ENCODE measurements at regions not wholly inside any gene's neighbourhood (a gene's known extent, or its start where the extent isn't known, plus 50 kb on each side); places are given as distances from the start of the nearest gene placed in this dataset.

DNA sequence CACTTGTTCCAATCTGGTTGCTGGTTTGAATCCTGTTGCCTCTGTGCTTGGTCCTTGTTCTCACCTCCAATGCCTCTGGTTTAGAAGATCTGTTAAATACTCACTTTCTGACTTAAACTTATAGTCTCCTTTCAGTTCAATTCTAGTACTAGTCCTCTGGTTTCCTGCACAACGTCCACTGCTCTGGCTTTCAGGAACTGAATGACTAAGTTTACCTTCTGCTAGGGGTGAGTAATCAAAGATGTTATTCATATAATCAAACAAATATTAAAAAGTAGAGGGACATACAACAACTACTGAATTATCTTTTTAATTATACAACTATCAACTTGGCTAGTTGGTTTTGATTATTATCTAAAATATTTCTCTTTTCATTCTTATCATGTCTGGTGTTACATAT lies 496.4 kb upstream of the TOM1L1 start:
- Histone ChIP-seq H3K27ac (ENCODE audit: low read length) (no peak overlapping the region), H3K4me1 (ENCODE audit: control insufficient read depth, insufficient read depth, low read length) (no peaks in the 10 kb centered on the region), H3K4me3 (ENCODE audit: low read length) (no peak overlapping the region), H3K27me3 (ENCODE audit: control insufficient read depth, insufficient read depth, low read length) (no peaks in the 10 kb centered on the region), H3K9me3 (ENCODE audit: control insufficient read depth, low read depth, low read length) (no peaks in the 10 kb centered on the region), H3K36me3 (ENCODE audit: control insufficient read depth, insufficient read depth, low read length) (no peaks in the 10 kb centered on the region)
- no peak for DNase-seq
- 25% methylated on average over 1 of the region's 1 CpG for WGBS (ENCODE audit: insufficient coverage, low lambda C conversion rate)

DNA sequence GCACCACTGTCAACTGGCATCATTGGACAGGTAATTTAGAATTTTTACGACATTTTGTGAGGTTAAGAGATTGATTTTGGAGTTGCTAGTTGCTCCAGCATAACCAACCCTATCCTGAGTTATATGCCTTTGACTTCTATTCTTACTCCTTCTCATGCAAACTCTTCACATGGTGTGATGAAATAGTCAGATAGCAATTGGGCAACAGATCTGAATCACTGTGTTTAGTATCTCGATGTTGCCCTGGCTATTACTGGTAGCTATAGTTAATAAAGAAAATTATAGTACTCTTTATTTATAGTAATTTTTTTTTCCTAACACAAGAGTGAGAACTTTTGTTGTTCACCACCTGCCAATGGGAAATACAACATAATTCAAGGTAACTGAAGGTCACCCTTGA lies 494.8 kb upstream of the TOM1L1 start:
- 100% methylated on average over 1 of the region's 2 CpGs for WGBS (ENCODE audit: insufficient coverage, low lambda C conversion rate)
- no peaks in the 10 kb centered on the region for H3K27me3 ChIP-seq (ENCODE audit: control insufficient read depth, insufficient read depth, low read length)
- H3K36me3 ChIP-seq (ENCODE audit: control insufficient read depth, insufficient read depth, low read length): no peaks in the 10 kb centered on the region
- H3K9me3 ChIP-seq (ENCODE audit: control insufficient read depth, low read depth, low read length): no peaks in the 10 kb centered on the region
- H3K4me3 ChIP-seq (ENCODE audit: low read length): no peak overlapping the region
- no peaks in the 10 kb centered on the region for H3K4me1 ChIP-seq (ENCODE audit: control insufficient read depth, insufficient read depth, low read length)
- no peak for DNase-seq
- H3K27ac ChIP-seq (ENCODE audit: low read length): no peak overlapping the region

DNA sequence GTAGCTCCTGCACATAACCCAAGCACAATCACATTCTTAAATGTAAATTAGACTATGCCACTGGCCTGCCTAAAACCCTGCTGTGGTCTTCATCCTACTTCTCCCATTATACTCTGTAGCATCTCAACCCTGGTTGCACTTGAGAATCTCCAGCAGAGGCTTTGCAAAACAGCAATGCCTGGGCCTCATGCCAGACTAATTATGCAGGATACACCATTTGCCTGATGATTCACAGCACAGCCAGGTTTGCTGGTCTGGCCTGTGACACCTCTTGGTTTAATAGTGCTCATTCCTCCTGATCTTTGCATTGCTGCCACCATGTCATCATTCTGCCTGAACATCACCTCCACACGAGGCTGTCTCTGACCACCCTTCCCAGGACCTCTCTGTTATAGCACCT lies 491.9 kb upstream of the TOM1L1 start:
- 40% methylated on average over 1 of the region's 1 CpG for WGBS (ENCODE audit: insufficient coverage, low lambda C conversion rate)
- H3K9me3 ChIP-seq (ENCODE audit: control insufficient read depth, low read depth, low read length): no peaks in the 10 kb centered on the region
- no peaks in the 10 kb centered on the region for H3K36me3 ChIP-seq (ENCODE audit: control insufficient read depth, insufficient read depth, low read length)
- no peak overlapping the region for H3K27ac ChIP-seq (ENCODE audit: low read length)
- no peaks in the 10 kb centered on the region for H3K27me3 ChIP-seq (ENCODE audit: control insufficient read depth, insufficient read depth, low read length)
- H3K4me1 ChIP-seq (ENCODE audit: control insufficient read depth, insufficient read depth, low read length): no peaks in the 10 kb centered on the region
- no peak overlapping the region for H3K4me3 ChIP-seq (ENCODE audit: low read length)
- DNase-seq: no peak

DNA sequence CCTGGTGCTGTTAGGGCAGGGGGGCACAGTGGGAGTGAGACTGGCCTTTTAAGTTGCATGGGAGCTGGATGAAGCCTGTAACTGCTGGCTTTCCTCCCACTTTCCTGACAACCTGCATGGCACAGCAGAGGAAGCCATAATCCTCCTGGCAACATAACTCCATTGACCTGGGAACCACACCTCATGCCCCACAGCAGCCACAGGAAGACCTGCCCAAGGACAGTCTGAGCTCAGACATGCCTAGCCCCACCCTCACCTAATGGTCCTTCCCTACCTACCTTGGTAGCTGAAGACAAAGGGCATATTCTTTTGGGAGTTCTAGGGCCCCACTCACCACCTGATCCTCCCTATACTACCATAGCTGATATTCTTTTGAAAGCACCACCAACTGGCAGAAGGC lies 482.2 kb upstream of the TOM1L1 start:
- DNase-seq: no peak
- Histone ChIP-seq H3K4me3 (ENCODE audit: low read length) (no peak overlapping the region), H3K9me3 (ENCODE audit: control insufficient read depth, low read depth, low read length) (peaks cover 4% of the 10 kb centered on the region), H3K27me3 (ENCODE audit: control insufficient read depth, insufficient read depth, low read length) (no peaks in the 10 kb centered on the region), H3K4me1 (ENCODE audit: control insufficient read depth, insufficient read depth, low read length) (no peaks in the 10 kb centered on the region), H3K36me3 (ENCODE audit: control insufficient read depth, insufficient read depth, low read length) (no peaks in the 10 kb centered on the region), H3K27ac (ENCODE audit: low read length) (no peak overlapping the region)

DNA sequence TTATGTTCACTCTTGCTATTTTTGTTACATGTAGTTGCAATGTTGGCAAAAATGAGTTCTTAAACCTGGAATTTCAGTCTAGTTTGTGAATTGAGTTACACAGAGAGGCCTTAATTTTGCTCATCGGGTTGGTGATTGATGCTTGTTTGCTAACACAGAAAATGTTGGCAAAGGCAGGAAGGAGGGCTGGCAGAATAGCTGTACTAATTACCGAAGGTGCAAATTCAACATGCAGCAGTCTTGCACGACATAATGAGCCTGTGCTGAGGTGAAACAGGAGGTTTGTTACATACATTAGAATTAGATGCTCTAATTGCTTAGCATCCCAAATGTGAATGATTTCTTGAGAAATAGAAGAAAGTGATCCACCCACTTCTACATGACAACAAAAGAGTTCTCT lies 475.0 kb upstream of the TOM1L1 start:
- no peak for DNase-seq
- Histone ChIP-seq H3K4me3 (ENCODE audit: low read length) (no peak overlapping the region), H3K9me3 (ENCODE audit: control insufficient read depth, low read depth, low read length) (no peaks in the 10 kb centered on the region), H3K36me3 (ENCODE audit: control insufficient read depth, insufficient read depth, low read length) (no peaks in the 10 kb centered on the region), H3K27me3 (ENCODE audit: control insufficient read depth, insufficient read depth, low read length) (no peaks in the 10 kb centered on the region), H3K4me1 (ENCODE audit: control insufficient read depth, insufficient read depth, low read length) (no peaks in the 10 kb centered on the region), H3K27ac (ENCODE audit: low read length) (no peak overlapping the region)
- no CpG with 5 or more reads among the region's 3 CpGs for WGBS (ENCODE audit: insufficient coverage, low lambda C conversion rate)

DNA sequence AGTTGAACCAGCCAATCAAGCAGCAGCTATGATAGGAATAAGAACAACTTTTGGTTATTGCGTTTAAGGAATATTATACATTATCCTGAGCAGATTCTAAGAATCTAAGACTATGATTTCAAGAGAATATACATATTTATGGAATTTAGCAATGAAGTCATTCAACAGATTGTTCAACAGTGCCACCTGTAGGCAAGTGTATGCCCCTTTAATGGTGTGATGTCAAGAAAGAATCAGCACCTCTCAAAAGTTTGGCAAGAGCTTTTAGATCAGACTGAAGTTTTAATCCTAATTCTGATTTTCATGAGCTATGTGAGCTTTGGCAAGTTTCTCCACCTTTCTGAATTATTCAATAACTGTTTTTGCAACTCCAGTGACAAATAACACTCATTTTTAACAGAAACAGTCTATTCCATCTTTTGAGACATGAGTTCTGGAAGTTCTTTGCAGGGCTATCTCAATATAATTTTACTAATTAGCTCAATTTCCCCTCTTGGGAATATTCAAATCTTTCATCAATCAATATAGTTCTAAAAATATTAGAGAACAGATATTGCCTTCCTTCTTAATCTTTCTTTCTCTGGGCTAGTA lies 474.3 kb upstream of the TOM1L1 start:
- no peak for DNase-seq
- no peak overlapping the region for H3K27ac ChIP-seq (ENCODE audit: low read length)

DNA sequence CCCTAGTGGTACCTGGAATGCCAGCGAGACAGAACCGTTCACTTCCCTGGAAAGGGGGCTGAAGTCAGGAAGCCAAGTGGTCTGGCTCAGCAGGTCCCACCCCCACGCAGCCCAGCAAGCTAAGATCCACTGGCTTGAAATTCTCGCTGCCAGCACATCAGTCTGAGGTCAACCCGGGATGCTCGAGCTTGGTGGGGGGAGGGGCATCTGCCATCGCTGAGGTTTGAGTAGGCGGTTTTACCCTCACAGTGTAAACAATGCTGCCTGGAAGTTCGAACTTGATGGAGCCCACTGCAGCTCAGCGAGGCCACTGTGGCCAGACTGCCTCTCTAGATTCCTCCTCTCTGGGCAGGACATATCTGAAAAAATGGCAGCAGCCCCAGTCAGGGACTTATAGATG lies 464.7 kb upstream of the TOM1L1 start:
- no peak overlapping the region for H3K27ac ChIP-seq (ENCODE audit: low read length)
- no peaks in the 10 kb centered on the region for H3K9me3 ChIP-seq (ENCODE audit: control insufficient read depth, low read depth, low read length)
- no peaks in the 10 kb centered on the region for H3K27me3 ChIP-seq (ENCODE audit: control insufficient read depth, insufficient read depth, low read length)
- no CpG with 5 or more reads among the region's 10 CpGs for WGBS (ENCODE audit: insufficient coverage, low lambda C conversion rate)
- no peaks in the 10 kb centered on the region for H3K36me3 ChIP-seq (ENCODE audit: control insufficient read depth, insufficient read depth, low read length)
- H3K4me1 ChIP-seq (ENCODE audit: control insufficient read depth, insufficient read depth, low read length): no peaks in the 10 kb centered on the region
- DNase-seq: no peak
- H3K4me3 ChIP-seq (ENCODE audit: low read length): no peak overlapping the region

More for the DNA sequence above, 474.3 kb upstream of the TOM1L1 start:
- Histone ChIP-seq H3K36me3 (ENCODE audit: control insufficient read depth, insufficient read depth, low read length) (no peaks in the 10 kb centered on the region), H3K4me3 (ENCODE audit: low read length) (no peak overlapping the region), H3K4me1 (ENCODE audit: control insufficient read depth, insufficient read depth, low read length) (no peaks in the 10 kb centered on the region), H3K27me3 (ENCODE audit: control insufficient read depth, insufficient read depth, low read length) (no peaks in the 10 kb centered on the region), H3K9me3 (ENCODE audit: control insufficient read depth, low read depth, low read length) (no peaks in the 10 kb centered on the region)
- no CpG with 5 or more reads among the region's 1 CpG for WGBS (ENCODE audit: insufficient coverage, low lambda C conversion rate)

DNA sequence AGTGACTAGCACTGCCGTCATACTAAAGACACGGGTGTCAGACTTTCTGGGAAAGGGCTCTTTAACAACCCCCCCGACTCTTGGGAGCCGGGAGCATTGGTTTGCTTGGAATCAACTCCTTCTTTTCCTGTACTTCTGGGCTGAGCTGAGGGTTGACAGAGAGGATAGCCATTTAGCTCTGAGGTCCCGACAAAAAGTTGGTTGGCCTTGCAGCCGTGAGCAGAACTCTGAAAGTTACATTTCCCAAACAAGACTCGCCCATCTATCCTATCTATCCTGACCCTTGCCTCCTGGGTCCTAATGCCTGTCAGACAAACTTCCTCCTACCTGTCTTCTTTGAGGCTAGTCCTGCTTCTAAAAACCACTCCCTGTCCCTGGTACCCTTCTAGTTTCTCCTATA lies 460.8 kb upstream of the TOM1L1 start:
- Histone ChIP-seq H3K4me1 (ENCODE audit: control insufficient read depth, insufficient read depth, low read length) (no peaks in the 10 kb centered on the region), H3K4me3 (ENCODE audit: low read length) (no peak overlapping the region), H3K36me3 (ENCODE audit: control insufficient read depth, insufficient read depth, low read length) (no peaks in the 10 kb centered on the region), H3K9me3 (ENCODE audit: control insufficient read depth, low read depth, low read length) (no peaks in the 10 kb centered on the region), H3K27ac (ENCODE audit: low read length) (no peak overlapping the region), H3K27me3 (ENCODE audit: control insufficient read depth, insufficient read depth, low read length) (no peaks in the 10 kb centered on the region)
- DNase-seq: no peak
- 71% methylated on average over 1 of the region's 7 CpGs for WGBS (ENCODE audit: insufficient coverage, low lambda C conversion rate)

DNA sequence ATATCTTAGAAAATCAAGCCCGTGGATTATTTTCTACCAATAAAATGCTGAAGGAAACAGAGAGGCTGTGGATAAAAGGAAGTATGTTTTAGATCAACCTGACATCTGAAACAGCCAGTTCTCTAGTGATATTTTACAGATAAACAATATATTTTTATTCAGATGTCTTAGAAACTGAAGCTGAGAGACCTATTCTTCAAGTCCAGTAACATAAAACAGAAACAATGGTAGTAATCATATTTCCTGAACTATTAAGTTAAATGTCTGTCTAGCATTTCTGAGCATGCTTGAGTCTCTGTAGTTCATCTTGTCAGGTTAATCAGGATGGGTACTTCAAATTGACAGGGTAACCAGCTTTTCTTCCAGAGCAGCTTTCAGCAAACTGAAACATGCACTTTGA lies 449.6 kb upstream of the TOM1L1 start:
- Histone ChIP-seq H3K27ac (ENCODE audit: low read length) (no peak overlapping the region), H3K4me1 (ENCODE audit: control insufficient read depth, insufficient read depth, low read length) (no peaks in the 10 kb centered on the region), H3K4me3 (ENCODE audit: low read length) (no peak overlapping the region), H3K36me3 (ENCODE audit: control insufficient read depth, insufficient read depth, low read length) (no peaks in the 10 kb centered on the region), H3K27me3 (ENCODE audit: control insufficient read depth, insufficient read depth, low read length) (no peaks in the 10 kb centered on the region), H3K9me3 (ENCODE audit: control insufficient read depth, low read depth, low read length) (peaks cover 2% of the 10 kb centered on the region)
- no peak for DNase-seq
- WGBS (ENCODE audit: insufficient coverage, low lambda C conversion rate): no CpG with 5 or more reads among the region's 1 CpG

DNA sequence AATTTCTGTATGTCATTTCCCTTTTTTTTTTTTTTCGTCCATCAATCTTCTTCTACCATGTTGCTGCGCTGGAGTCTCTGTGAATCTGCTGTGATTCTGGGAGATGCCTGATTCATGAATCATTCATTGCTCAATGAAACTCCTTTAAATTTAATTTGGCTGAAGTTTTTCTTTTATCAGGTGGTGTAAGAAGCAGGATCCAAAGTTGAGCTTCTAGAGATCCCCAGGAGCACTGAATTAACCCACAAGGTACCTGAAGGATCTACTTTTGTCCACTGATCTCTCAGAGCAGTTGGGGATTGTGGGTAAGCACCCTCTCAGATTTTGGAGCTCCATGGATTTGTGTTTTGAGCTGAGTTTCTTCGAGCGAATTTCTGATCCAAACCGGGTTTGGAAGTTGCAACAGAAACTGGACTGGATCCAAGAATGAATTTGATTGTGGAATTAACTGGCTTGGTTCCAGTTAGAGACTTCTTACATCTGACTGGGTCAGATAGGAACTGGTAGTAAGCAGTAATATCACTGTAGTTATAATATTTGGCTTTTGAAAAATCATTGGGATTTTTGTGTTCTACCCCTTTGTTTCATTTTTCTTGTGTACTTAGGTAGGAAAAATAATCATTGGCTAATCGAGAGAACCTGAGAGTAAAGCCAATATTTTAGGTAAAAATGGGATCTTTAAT lies 447.8 kb upstream of the TOM1L1 start:
- H3K9me3 ChIP-seq (ENCODE audit: control insufficient read depth, low read depth, low read length): peaks cover 5% of the 10 kb centered on the region
- no peak overlapping the region for H3K27ac ChIP-seq (ENCODE audit: low read length)
- H3K36me3 ChIP-seq (ENCODE audit: control insufficient read depth, insufficient read depth, low read length): no peaks in the 10 kb centered on the region
- H3K4me1 ChIP-seq (ENCODE audit: control insufficient read depth, insufficient read depth, low read length): no peaks in the 10 kb centered on the region
- H3K4me3 ChIP-seq (ENCODE audit: low read length): no peak overlapping the region
- no peak for DNase-seq
- 100% methylated on average over 1 of the region's 6 CpGs for WGBS (ENCODE audit: insufficient coverage, low lambda C conversion rate)
- no peaks in the 10 kb centered on the region for H3K27me3 ChIP-seq (ENCODE audit: control insufficient read depth, insufficient read depth, low read length)

DNA sequence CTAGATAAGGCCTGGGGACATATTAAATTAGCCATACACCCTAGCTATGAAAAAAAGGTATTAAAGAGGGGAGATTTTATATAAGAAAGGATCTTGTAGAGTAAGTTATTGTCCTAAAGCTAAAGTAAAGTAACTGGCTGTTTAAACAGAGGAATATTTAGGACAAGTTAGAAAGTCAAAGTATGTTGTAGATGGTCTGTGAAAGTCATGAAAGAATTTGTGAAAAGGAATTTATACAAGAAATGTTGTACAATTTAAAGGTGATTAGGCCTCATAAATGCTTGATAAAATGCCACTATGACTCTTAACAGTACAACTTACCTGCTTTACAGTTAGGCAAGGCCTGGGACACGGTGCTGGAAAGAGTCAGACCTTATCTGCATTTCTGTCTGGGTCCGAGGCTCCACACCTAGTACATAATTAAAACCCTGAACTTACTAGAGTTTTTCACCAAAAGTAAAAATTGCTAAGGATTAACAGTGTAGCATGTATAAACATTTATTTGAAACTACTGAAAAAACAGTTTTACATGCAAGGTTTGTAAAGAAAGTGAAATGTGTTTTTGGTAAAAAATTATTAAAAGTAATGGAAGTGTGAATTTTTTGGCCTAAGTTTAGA lies 445.3 kb upstream of the TOM1L1 start:
- Histone ChIP-seq H3K36me3 (ENCODE audit: control insufficient read depth, insufficient read depth, low read length) (no peaks in the 10 kb centered on the region), H3K4me3 (ENCODE audit: low read length) (no peak overlapping the region), H3K9me3 (ENCODE audit: control insufficient read depth, low read depth, low read length) (peaks cover 5% of the 10 kb centered on the region), H3K27ac (ENCODE audit: low read length) (no peak overlapping the region), H3K27me3 (ENCODE audit: control insufficient read depth, insufficient read depth, low read length) (no peaks in the 10 kb centered on the region), H3K4me1 (ENCODE audit: control insufficient read depth, insufficient read depth, low read length) (no peaks in the 10 kb centered on the region)
- WGBS (ENCODE audit: insufficient coverage, low lambda C conversion rate): no CpG with 5 or more reads among the region's 2 CpGs
- DNase-seq: no peak
